Hematopoietic multipotent progenitor cell treated with erythropoietin and hydrocortisone succinate and interleukin-3 and kit ligand, for 17 days (in vitro differentiated cells): ENCODE measurements at regions not wholly inside any gene's neighbourhood (a gene's known extent, or its start where the extent isn't known, plus 50 kb on each side); places are given as distances from the start of the nearest gene placed in this dataset.

Source experiments
- DNase-seq: peaks from one replicate; pipeline ENCODE4 v3.0.0-alpha.2; 2015; ENCODE audit warnings: low spot score

GRCh38 chr3:8200996-8201395 is 300.6 kb upstream of the LMCD1 start:
- no peak for DNase-seq

DNA sequence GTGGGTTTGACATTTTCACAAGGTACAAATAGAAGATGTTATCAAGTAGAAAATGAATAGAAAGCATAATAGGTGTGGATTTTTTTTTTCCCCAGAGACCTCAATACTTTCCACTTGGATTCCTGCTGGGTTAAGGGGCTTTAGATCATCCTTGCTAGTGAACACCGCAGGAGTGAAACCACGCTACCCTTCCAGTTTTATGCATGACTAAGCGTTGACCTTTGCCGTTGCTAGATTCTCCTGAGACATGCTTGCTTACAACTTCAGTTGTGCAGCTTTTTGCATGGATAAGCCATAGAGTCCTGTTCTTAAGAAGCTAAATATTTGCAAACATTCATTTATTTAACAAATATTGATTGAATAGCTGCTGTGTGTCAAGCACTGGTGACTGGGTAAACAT is 299.7 kb upstream of the LMCD1 start:
- no peak for DNase-seq

DNA sequence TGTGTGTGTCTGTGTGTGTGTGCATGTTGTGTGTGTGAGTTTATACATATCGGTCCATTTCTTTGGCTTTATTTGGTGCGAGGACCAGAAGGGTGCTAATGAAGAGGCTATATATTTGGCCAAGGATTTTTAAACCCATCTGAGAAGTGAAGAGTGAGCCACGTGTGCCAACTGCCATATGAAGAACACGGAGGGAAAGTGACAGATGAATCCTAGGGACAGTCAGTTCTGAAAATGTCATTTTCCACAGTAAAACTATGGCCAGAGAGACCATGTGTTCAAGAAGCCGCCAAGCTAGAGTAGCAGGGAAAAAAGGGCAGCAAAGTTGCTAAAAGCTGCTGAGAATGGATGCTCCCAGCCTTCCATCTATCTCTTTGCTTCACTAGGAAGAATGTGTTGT is 297.3 kb upstream of the LMCD1 start:
- no peak for DNase-seq

- DNase-seq = no peak
Measured at GRCh38 chr3:8204853-8205650, 296.6 kb upstream of the LMCD1 start.

- no peak for DNase-seq
Measured at GRCh38 chr3:8205881-8206280, 295.7 kb upstream of the LMCD1 start.

- DNase-seq = no peak
Measured at GRCh38 chr3:8206971-8207617, 294.5 kb upstream of the LMCD1 start.

DNA sequence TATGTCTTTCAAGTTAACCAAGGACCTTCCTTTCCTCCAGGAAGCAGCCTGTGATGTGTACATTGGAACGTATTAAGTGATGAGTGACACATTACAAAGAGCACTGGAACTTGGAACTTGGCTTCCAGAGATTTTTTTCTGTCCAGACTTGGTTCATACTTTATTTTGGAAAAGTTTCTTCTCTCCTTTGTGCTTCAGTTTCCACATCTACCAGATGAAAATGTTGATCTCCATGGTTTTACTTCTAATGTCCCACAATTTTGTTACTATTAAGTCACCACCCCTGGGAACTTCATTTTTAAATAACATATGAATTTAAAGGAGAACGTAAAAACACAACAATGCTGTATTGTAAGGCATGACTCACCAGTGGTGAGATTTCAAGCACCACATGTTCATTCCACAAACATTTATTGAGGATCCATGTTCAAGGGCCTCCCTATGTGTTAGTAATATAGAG is 290.7 kb upstream of the LMCD1 start:
- DNase-seq = no peak

DNA sequence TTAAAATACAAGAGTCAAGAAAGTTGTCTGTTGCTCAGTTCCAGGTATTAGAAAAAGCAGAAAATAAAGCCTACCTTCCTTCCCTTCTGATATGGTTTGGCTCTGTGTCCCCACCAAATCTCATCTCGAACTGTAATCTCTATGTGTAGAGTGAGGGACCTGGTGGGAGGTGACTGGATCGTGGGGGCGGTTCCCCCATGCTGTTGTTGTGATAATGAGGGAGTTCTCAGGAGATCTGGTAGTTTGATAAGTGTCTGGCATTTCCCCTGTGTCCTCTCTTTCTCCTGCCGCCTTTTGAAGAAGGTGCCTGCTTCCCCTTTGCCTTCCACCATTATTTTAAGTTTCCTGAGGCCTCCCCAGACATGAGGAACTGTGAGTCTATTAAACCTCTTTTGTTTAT is 288.8 kb upstream of the LMCD1 start:
- no peak for DNase-seq

- no peak for DNase-seq
Measured at GRCh38 chr3:8213286-8213685, 288.3 kb upstream of the LMCD1 start.

DNA sequence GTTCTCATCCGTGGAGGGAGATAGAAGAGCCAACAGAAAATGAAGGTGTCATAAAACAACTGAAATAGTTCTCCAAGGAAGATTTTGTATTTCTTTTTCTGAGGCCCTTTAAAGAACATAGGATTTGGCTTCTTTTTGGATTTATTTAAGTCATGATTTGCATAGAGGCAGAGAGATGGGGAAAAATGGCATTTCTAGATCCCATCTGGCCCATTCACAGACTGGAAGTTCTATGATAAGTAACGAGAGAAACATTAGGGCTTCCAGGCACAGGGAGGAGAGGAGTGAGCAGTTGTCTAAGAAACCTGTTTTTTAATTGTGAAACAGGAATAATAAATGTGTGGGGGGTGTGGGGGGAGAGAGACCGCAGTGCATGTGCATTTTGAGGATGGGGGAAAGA is 285.8 kb upstream of the LMCD1 start:
- no peak for DNase-seq

- no peak for DNase-seq
Measured at GRCh38 chr3:8218353-8218940, 283.2 kb upstream of the LMCD1 start.

- no peak for DNase-seq
Measured at GRCh38 chr3:8220291-8220690, 281.3 kb upstream of the LMCD1 start.

GRCh38 chr3:8223766-8224165 is 277.9 kb upstream of the LMCD1 start:
- DNase-seq = no peak

DNA sequence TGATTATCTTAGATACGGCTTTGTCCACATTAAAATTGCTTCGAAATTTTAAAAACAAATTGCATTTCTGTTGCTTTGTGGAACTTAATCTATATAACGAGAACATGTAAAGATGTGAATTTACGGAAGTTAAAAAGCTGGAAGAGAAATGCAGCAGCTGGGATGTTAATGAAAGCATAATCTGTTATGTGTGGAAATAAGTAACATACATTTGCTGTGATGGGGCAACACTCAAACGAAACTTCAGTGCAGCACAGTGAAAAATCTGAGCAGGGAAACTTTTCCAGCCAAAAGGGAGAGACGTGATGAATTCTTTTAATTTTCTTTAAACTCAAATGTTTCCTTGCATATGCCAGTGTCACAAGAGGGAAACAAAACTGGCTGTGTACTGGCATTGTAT is 276.7 kb upstream of the LMCD1 start:
- DNase-seq = no peak

DNA sequence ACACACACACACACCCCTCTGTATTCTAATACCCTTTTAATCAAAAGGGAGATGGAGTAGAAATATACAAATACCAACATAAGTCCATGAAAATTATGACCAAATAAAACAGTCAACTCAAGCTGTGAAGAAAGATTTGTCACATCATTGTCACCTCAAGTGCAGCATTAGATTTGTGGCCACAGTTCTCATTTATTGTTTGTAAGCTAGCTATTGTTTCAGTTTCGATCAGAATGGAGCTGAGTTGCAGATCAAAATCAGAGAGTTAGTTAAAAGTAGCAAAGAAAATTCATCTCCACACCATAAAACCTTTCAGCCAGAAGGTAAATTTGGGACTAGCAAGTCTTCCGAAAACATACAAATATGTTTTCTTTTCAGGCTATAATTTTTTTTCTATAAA is 267.7 kb upstream of the LMCD1 start:
- DNase-seq = no peak

GRCh38 chr3:8236264-8236663 is 265.4 kb upstream of the LMCD1 start:
- no peak for DNase-seq

GRCh38 chr3:8237893-8238292 is 263.7 kb upstream of the LMCD1 start:
- no peak for DNase-seq

DNA sequence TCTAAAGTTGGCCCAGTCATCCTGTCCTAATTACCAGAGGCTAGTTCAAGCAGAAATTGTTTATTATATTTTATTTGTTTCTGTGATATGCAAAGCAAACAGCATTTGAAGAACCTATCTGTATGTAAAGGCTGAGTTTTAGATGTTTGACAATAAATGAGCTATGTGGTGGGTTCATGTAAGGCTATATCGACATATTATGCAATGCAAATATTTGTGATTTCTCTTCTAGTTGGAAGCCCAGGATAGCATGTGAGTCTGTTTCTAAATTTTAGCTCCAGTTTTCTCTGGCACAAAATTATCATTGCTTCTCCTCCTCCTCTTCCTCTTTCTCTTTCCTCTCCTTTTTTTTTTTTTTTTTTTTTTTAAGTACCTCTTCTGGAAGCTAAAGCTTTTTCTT is 263.2 kb upstream of the LMCD1 start:
- DNase-seq = no peak

- no peak for DNase-seq
Measured at GRCh38 chr3:8239095-8239494, 262.5 kb upstream of the LMCD1 start.

DNA sequence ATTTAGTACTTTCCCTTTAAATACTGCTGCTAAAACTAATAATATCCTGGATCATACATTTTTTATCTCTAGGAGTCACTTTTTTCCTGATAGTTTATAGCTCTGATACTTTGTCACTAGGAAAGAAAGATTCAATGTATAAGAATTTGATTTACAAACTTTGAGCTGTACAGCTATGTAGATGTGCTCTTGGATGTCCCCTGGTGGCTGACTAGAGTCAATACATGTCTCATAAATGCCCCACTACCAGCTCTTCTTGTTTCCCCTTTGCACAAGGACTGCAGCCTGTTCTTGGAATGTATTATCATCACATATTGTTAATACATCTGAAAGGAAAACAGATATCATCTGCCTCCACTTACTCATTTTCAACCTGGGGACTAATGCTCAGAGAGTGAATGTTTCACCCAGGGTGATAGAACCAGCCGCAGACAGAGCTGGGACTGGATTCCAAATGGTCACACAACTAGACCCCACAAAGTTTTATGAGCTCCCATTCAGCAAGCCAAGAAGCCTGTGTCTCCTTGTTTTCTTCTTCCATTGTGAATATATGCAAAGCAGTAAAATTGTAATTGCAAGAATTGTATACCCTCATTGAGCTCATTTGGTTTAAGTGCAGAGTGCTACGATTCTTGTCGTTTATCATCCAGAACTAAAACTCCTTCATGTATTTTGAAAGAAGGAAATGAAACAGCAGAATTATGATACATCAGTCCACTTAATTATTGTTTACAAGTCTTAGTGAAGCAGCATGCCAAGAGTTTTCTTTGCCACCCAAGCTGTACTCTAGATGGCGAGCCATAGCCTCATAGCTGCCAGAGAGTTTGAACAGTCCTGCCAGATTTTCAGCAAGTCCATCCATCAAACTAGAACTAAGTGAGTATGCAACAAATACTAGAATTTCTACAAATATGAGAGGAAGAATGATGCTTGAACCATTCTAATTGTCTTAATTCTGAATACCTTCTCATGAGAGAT is 261.6 kb upstream of the LMCD1 start:
- peak; percentile 9 for DNase-seq

GRCh38 chr3:8246070-8246469 is 255.6 kb upstream of the LMCD1 start:
- no peak for DNase-seq

- no peak for DNase-seq
Measured at GRCh38 chr3:8253201-8253600, 248.4 kb upstream of the LMCD1 start.
